ENCODE measurements at regions not wholly inside any gene's neighbourhood (a gene's known extent, or its start where the extent isn't known, plus 50 kb on each side); places are given as distances from the start of the nearest gene placed in this dataset.

- H3K4me3 ChIP-seq (ENCODE audit: low read length), result no peak overlapping the region
These were observed 158.7 kb upstream of the SYT13 start for GRCh38 chr11:45444796-45445195.

GRCh38 chr11:45440111-45440510 is 154.0 kb upstream of the SYT13 start:
- intact Hi-C loops (cut with micrococcal nuclease), result no loop called here
- Mint-ChIP-seq H3K27ac (no peak overlapping the region), H3K27me3 (ENCODE audit: low read depth in 2 of 2) (peaks cover 17 to 40% of the 10 kb centered on the region in 2 donors), H3K4me3 (no peak overlapping the region), H3K36me3 (no peaks in the 10 kb centered on the region), H3K9me3 (peaks cover 0 to 4% of the 10 kb centered on the region in 2 donors), H3K4me1 (no peaks in the 10 kb centered on the region)
- DNase-seq (no peak), ATAC-seq (no peak)
- Histone ChIP-seq H3K27me3 (ENCODE audit: control insufficient read depth, insufficient read depth, low read length) (no peaks in the 10 kb centered on the region), H3K4me1 (ENCODE audit: control insufficient read depth, insufficient read depth, low read length) (no peaks in the 10 kb centered on the region), H3K9me3 (ENCODE audit: control insufficient read depth, insufficient read depth, low read length) (no peaks in the 10 kb centered on the region), H3K4me3 (ENCODE audit: low read length) (no peak overlapping the region), H3K36me3 (ENCODE audit: control insufficient read depth, insufficient read depth, low read length) (no peaks in the 10 kb centered on the region), H3K27ac (ENCODE audit: low read length) (no peak overlapping the region)
- WGBS (ENCODE audit: insufficient coverage), result 93% methylated on average over 1 of the region's 2 CpGs
- TF ChIP-seq CTCF (IDR thresholded peaks at IDR 0.05), result no peak

More at GRCh38 chr11:45444796-45445195, 158.7 kb upstream of the SYT13 start:
- 28% methylated on average over 6 of the region's 6 CpGs for WGBS (ENCODE audit: insufficient coverage)
- DNase-seq, result no peak
- Mint-ChIP-seq H3K9me3 (peaks cover 0 to under 1% of the 10 kb centered on the region in 2 donors), H3K27me3 (ENCODE audit: low read depth in 2 of 2) (peaks cover 14 to 15% of the 10 kb centered on the region in 2 donors), H3K4me3 (no peak overlapping the region), H3K36me3 (no peaks in the 10 kb centered on the region), H3K4me1 (no peaks in the 10 kb centered on the region), H3K27ac (no peak overlapping the region)
- TF ChIP-seq CTCF (IDR thresholded peaks at IDR 0.05), result no peak
- Histone ChIP-seq H3K36me3 (ENCODE audit: control insufficient read depth, insufficient read depth, low read length) (no peaks in the 10 kb centered on the region), H3K27me3 (ENCODE audit: control insufficient read depth, insufficient read depth, low read length) (no peaks in the 10 kb centered on the region), H3K27ac (ENCODE audit: low read length) (no peak overlapping the region), H3K9me3 (ENCODE audit: control insufficient read depth, insufficient read depth, low read length) (no peaks in the 10 kb centered on the region), H3K4me1 (ENCODE audit: control insufficient read depth, insufficient read depth, low read length) (no peaks in the 10 kb centered on the region)
- ATAC-seq, result no peak
- intact Hi-C loops (cut with micrococcal nuclease), result no loop called here

GRCh38 chr11:45436966-45437365 is 150.8 kb upstream of the SYT13 start:
- Histone ChIP-seq H3K9me3 (ENCODE audit: control insufficient read depth, insufficient read depth, low read length) (no peaks in the 10 kb centered on the region), H3K4me3 (ENCODE audit: low read length) (no peak overlapping the region), H3K27ac (ENCODE audit: low read length) (no peak overlapping the region), H3K27me3 (ENCODE audit: control insufficient read depth, insufficient read depth, low read length) (no peaks in the 10 kb centered on the region), H3K36me3 (ENCODE audit: control insufficient read depth, insufficient read depth, low read length) (no peaks in the 10 kb centered on the region), H3K4me1 (ENCODE audit: control insufficient read depth, insufficient read depth, low read length) (no peaks in the 10 kb centered on the region)
- Mint-ChIP-seq H3K27ac (no peak overlapping the region), H3K4me3 (no peak overlapping the region), H3K9me3 (peaks cover 0 to 4% of the 10 kb centered on the region in 2 donors), H3K27me3 (ENCODE audit: low read depth in 2 of 2) (peaks cover 22 to 45% of the 10 kb centered on the region in 2 donors), H3K4me1 (no peaks in the 10 kb centered on the region), H3K36me3 (no peaks in the 10 kb centered on the region)
- DNase-seq, result no peak
- intact Hi-C loops (cut with micrococcal nuclease), result no loop called here
- no peak for ATAC-seq
- no peak for TF ChIP-seq CTCF (IDR thresholded peaks at IDR 0.05)
- 88% methylated on average over 1 of the region's 1 CpG for WGBS (ENCODE audit: insufficient coverage)

- Mint-ChIP-seq H3K36me3 (no peaks in the 10 kb centered on the region), H3K4me3 (no peak overlapping the region), H3K4me1 (no peaks in the 10 kb centered on the region), H3K27ac (no peak overlapping the region), H3K9me3 (peaks cover 0 to 4% of the 10 kb centered on the region in 2 donors), H3K27me3 (ENCODE audit: low read depth in 2 of 2) (peaks cover 19 to 53% of the 10 kb centered on the region in 2 donors)
- whole genome bisulfite sequencing (ENCODE audit: insufficient coverage), result 61% methylated on average over 2 of the region's 2 CpGs
- no peak for ATAC-seq
- intact Hi-C loops (cut with micrococcal nuclease), result no loop called here
- Histone ChIP-seq H3K36me3 (ENCODE audit: control insufficient read depth, insufficient read depth, low read length) (no peaks in the 10 kb centered on the region), H3K27me3 (ENCODE audit: control insufficient read depth, insufficient read depth, low read length) (no peaks in the 10 kb centered on the region), H3K4me3 (ENCODE audit: low read length) (no peak overlapping the region), H3K4me1 (ENCODE audit: control insufficient read depth, insufficient read depth, low read length) (no peaks in the 10 kb centered on the region), H3K9me3 (ENCODE audit: control insufficient read depth, insufficient read depth, low read length) (no peaks in the 10 kb centered on the region), H3K27ac (ENCODE audit: low read length) (no peak overlapping the region)
- DNase-seq, result no peak
- TF ChIP-seq CTCF (IDR thresholded peaks at IDR 0.05), result no peak
These were observed 150.0 kb upstream of the SYT13 start for GRCh38 chr11:45436118-45436517.

All from natural killer cell (primary cell).